NCI-H146 treated with DMSO at 0.1 percent for 48 hours (cell line): ENCODE measurements at regions not wholly inside any gene's neighbourhood (a gene's known extent, or its start where the extent isn't known, plus 50 kb on each side); places are given as distances from the start of the nearest gene placed in this dataset.

Experiments used
- DNase-seq: peaks from one replicate; lab custom pipeline; 2025; ENCODE audit not compliant: unreplicated experiment; lab: John Stamatoyannopoulos, UW

- no peak for DNase-seq
These were observed 51.1 kb downstream of the HYCC1 start for GRCh38 chr7:22962775-22963350.

GRCh38 chr7:22958742-22959141, 55.2 kb downstream of the HYCC1 start:
- no peak for DNase-seq

GRCh38 chr7:22954251-22954650, 59.7 kb downstream of the HYCC1 start:
- no peak for DNase-seq

GRCh38 chr7:22952306-22953015, 61.5 kb downstream of the HYCC1 start:
- no peak for DNase-seq

GRCh38 chr7:22949944-22950343, 64.0 kb downstream of the HYCC1 start:
- DNase-seq: no peak

GRCh38 chr7:22949221-22949620, 64.7 kb downstream of the HYCC1 start:
- no peak for DNase-seq

- no peak for DNase-seq
These were observed 65.2 kb downstream of the HYCC1 start for GRCh38 chr7:22948770-22949169.

GRCh38 chr7:22945584-22945983, 68.3 kb downstream of the HYCC1 start:
- DNase-seq: no peak

- no peak for DNase-seq
These were observed 69.4 kb downstream of the HYCC1 start for GRCh38 chr7:22944510-22944909.

- no peak for DNase-seq
These were observed 69.9 kb downstream of the HYCC1 start for GRCh38 chr7:22944022-22944421.

- no peak for DNase-seq
These were observed 71.7 kb downstream of the HYCC1 start for GRCh38 chr7:22942191-22942590.

GRCh38 chr7:22939842-22940241, 74.1 kb downstream of the HYCC1 start:
- DNase-seq: no peak

- DNase-seq: no peak
These were observed 76.0 kb downstream of the HYCC1 start for GRCh38 chr7:22937946-22938345.

GRCh38 chr7:22936246-22936645, 77.7 kb downstream of the HYCC1 start:
- DNase-seq: no peak

GRCh38 chr7:22935269-22935668, 78.7 kb downstream of the HYCC1 start:
- no peak for DNase-seq

GRCh38 chr7:22934473-22935065, 79.4 kb downstream of the HYCC1 start:
- DNase-seq: no peak

- no peak for DNase-seq
These were observed 79.9 kb downstream of the HYCC1 start for GRCh38 chr7:22934023-22934422.

- no peak for DNase-seq
These were observed 81.0 kb downstream of the HYCC1 start for GRCh38 chr7:22932896-22933295.

GRCh38 chr7:22931011-22931410, 82.9 kb downstream of the HYCC1 start:
- DNase-seq: no peak

GRCh38 chr7:22922307-22922706, 91.6 kb downstream of the HYCC1 start:
- no peak for DNase-seq

- DNase-seq: no peak
These were observed 92.4 kb downstream of the HYCC1 start for GRCh38 chr7:22921386-22922086.

GRCh38 chr7:22920672-22921071, 93.3 kb downstream of the HYCC1 start:
- DNase-seq: no peak
